Keratinocyte (primary cell): ENCODE measurements at regions not wholly inside any gene's neighbourhood (a gene's known extent, or its start where the extent isn't known, plus 50 kb on each side); places are given as distances from the start of the nearest gene placed in this dataset.

Source experiments
- DNase-seq: peaks from one replicate; pipeline ENCODE4 v3.0.0-alpha.2; 2011; ENCODE audit warnings: low read depth, missing footprints, low spot score
- FAIRE-seq: peaks from 2 replicates; lab custom pipeline; 2011; peaks lifted over from hg19 to GRCh38; lab: Jason Lieb, UNC
- H2AFZ ChIP-seq: 2 replicates; pipeline ENCODE4 v1.6.0; 2012; ENCODE audit warnings: low read length, control low read depth, inconsistent platforms; ENCODE audit not compliant: control insufficient read depth
- H3K27ac ChIP-seq: 2 replicates; pipeline ENCODE4 v1.5.1; 2011; ENCODE audit warnings: low read length; ENCODE audit not compliant: control insufficient read depth, insufficient read depth
- H3K27me3 ChIP-seq: 3 replicates; pipeline ENCODE4 v1.6.0; 2011; ENCODE audit warnings: low read length; ENCODE audit not compliant: control insufficient read depth, insufficient read depth; ENCODE audit errors: extremely low read depth
- H3K36me3 ChIP-seq, 2 experiments: 2 replicates in 1 of 2; 3 replicates in 1 of 2; pipeline ENCODE4 v1.5.1; 2011; ENCODE audit warnings: low read length in 2 of 2, mild to moderate bottlenecking in 1 of 2; ENCODE audit not compliant: control insufficient read depth in 2 of 2, insufficient read depth in 2 of 2; ENCODE audit errors: extremely low read depth in 1 of 2
- H3K4me1 ChIP-seq: 3 replicates; pipeline ENCODE4 v1.5.1; 2011; ENCODE audit warnings: low read length; ENCODE audit not compliant: control insufficient read depth, insufficient read depth; ENCODE audit errors: extremely low read depth
- H3K4me2 ChIP-seq: 3 replicates; pipeline ENCODE4 v1.6.0; 2011; ENCODE audit warnings: low read depth, low read length; ENCODE audit not compliant: control insufficient read depth, insufficient read depth; ENCODE audit errors: extremely low read depth
- H3K4me3 ChIP-seq, 3 experiments: fragments of 200-600 bp in 1 of 3; sonication (generic) in 1 of 3; 2 replicates in 2 of 3; 3 replicates in 1 of 3; pipeline ENCODE4 v1.5.1; 2011 to 2016; ENCODE audit warnings: low read length in 3 of 3, mild to moderate bottlenecking in 3 of 3, control low read depth in 2 of 3, inconsistent platforms in 1 of 3, low read depth in 1 of 3, mixed read lengths in 1 of 3, mixed run types in 1 of 3, moderate library complexity in 1 of 3; ENCODE audit not compliant: control insufficient read depth in 2 of 3, insufficient read depth in 2 of 3; ENCODE audit errors: extremely low read depth in 1 of 3
- H3K79me2 ChIP-seq: 2 replicates; pipeline ENCODE4 v1.6.0; 2012; ENCODE audit warnings: low read length; ENCODE audit not compliant: control insufficient read depth, insufficient read depth
- H3K9ac ChIP-seq: 3 replicates; pipeline ENCODE4 v1.6.0; 2011; ENCODE audit warnings: low read length; ENCODE audit not compliant: control insufficient read depth, insufficient read depth; ENCODE audit errors: extremely low read depth
- H3K9me1 ChIP-seq: 3 replicates; pipeline ENCODE4 v1.6.0; 2011; ENCODE audit warnings: low read length; ENCODE audit not compliant: control insufficient read depth, insufficient read depth; ENCODE audit errors: extremely low read depth
- H3K9me3 ChIP-seq: 2 replicates; pipeline ENCODE4 v1.5.1; 2012; ENCODE audit warnings: low read depth, low read length; ENCODE audit not compliant: control insufficient read depth
- H4K20me1 ChIP-seq: 3 replicates; pipeline ENCODE4 v1.6.0; 2011; ENCODE audit warnings: low read length; ENCODE audit not compliant: control insufficient read depth, insufficient read depth; ENCODE audit errors: extremely low read depth
- CTCF ChIP-seq, 3 experiments: IDR thresholded peaks in 1 of 3; conservative IDR thresholded peaks in 1 of 3; optimal IDR thresholded peaks in 1 of 3; 2 replicates in 2 of 3; 3 replicates in 1 of 3; pipeline versions ENCODE3 to v1.5.1; 2011; ENCODE audit warnings: low read length in 3 of 3, mild to moderate bottlenecking in 3 of 3, moderate library complexity in 2 of 3, control low read depth in 1 of 3, inconsistent platforms in 1 of 3; ENCODE audit not compliant: insufficient read depth in 2 of 3; ENCODE audit errors: extremely low read depth in 1 of 3
- EZH2 ChIP-seq: IDR thresholded peaks from one replicate; pipeline ENCODE4 v1.6.1; 2012; ENCODE audit warnings: inconsistent platforms, mild to moderate bottlenecking, low read length, moderate library complexity
- dilution Hi-C: fragments of 300-500 bp; cut with MboI; formaldehyde crosslinking; loops from one replicate; pipeline ENCODE4 v1.7.0; 2020; ENCODE audit warnings: low sequenced_read_pairs; ENCODE audit not compliant: extremely low pct_ligation_motif_present

GRCh38 chr1:224517171-224517570 is 82.6 kb upstream of the WDR26 start:
- Histone ChIP-seq H3K9me1 (no peaks in the 10 kb centered on the region), H3K4me1 (peaks cover 8% of the 10 kb centered on the region), H3K36me3 (no peaks in the 10 kb centered on the region), H3K27ac (no peak overlapping the region), H4K20me1 (no peaks in the 10 kb centered on the region), H3K79me2 (no peaks in the 10 kb centered on the region), H3K9me3 (no peaks in the 10 kb centered on the region), H3K27me3 (no peaks in the 10 kb centered on the region), H3K9ac (no peak overlapping the region), H2AFZ (no peak overlapping the region), H3K4me2 (no peak overlapping the region), H3K4me3 (no peak overlapping the region)
- FAIRE-seq (no peak), DNase-seq (no peak)
- TF ChIP-seq EZH2 (no peak), CTCF (optimal IDR thresholded peaks at IDR 0.05 in 1 of 3, IDR thresholded peaks at IDR 0.05 in 1 of 3, conservative IDR thresholded peaks at IDR 0.05 in 1 of 3; ENCODE audit: extremely low read depth in 1 of 3, insufficient read depth in 2 of 3, low read length in 3 of 3) (no peak)
- dilution Hi-C loops: no loop called here

- DNase-seq (no peak), FAIRE-seq (no peak)
- Histone ChIP-seq H3K79me2 (no peaks in the 10 kb centered on the region), H3K9me3 (no peaks in the 10 kb centered on the region), H2AFZ (no peak overlapping the region), H3K27ac (no peak overlapping the region), H3K36me3 (no peaks in the 10 kb centered on the region), H4K20me1 (no peaks in the 10 kb centered on the region), H3K27me3 (no peaks in the 10 kb centered on the region), H3K4me3 (no peak overlapping the region), H3K4me1 (peaks cover 14% of the 10 kb centered on the region), H3K9ac (no peak overlapping the region), H3K4me2 (no peak overlapping the region), H3K9me1 (no peaks in the 10 kb centered on the region)
- dilution Hi-C loops: no loop called here
- TF ChIP-seq CTCF (optimal IDR thresholded peaks at IDR 0.05 in 1 of 3, IDR thresholded peaks at IDR 0.05 in 1 of 3, conservative IDR thresholded peaks at IDR 0.05 in 1 of 3; ENCODE audit: extremely low read depth in 1 of 3, insufficient read depth in 2 of 3, low read length in 3 of 3): no peak
- TF ChIP-seq EZH2: no peak
Observed at GRCh38 chr1:224518528-224518927, 83.9 kb upstream of the WDR26 start.
